Smooth muscle cell of the brain vasculature (primary cell): ENCODE measurements at regions not wholly inside any gene's neighbourhood (a gene's known extent, or its start where the extent isn't known, plus 50 kb on each side); places are given as distances from the start of the nearest gene placed in this dataset.
"Not testable (repeated sequence)": the region's sequence is repeated elsewhere in the genome, so short reads cannot be mapped to it uniquely, and the experiment has no call there.

ENCODE experiments used
- DNase-seq: peaks from one replicate; pipeline ENCODE4 v3.0.0-alpha.2; 2012; ENCODE audit warnings: low read depth, low spot score

DNA sequence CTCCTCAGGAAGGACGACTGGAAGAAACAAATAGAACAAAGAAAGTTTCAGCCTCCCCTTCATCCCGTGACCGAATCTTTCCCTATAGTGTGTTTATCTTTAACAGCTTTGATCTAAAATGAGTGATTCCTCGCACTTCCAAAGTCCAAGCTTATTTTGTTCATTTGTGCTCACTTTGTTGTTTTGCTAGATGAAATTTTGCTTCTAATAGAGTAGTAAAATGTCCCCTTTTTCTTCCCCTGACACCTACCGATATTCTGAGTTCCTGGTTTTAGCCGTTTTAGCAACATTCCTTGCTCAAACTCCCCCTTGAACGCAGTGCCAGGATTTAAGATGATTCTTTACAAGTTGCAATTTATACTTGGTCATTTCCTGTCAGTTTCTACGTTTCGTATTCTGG, 204.2 kb downstream of the FGF9 start:
- no peak for DNase-seq

DNA sequence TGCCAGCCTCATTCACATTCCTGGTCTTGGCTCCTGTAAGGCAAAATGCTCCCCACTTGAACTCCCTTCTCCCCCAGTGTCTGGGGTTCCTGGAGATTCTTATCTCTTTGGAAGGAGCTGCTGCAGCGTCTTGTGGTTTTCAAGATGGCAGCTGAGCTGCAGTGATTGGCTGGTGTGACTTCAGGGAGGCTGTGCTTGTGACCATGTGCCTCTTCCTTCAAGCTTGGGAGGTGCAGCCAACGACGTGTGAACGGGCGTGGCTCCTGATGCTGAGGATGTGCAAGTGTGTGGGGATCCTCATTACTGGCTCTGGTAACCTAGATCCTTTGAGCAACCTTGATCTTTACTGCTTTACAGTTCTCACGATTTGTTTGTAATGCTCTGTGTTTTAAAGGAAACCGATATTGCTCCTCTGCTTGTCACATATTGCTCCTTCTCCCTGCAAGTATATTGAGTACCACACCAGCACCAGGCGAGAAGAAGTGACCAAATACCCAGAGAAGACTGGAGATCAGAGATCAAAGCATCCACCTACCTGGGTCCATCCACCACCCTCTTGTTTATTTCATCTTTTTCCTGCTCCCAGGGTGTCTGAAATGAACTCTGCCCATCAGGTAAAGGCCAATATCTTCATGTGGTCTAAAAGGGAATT, 208.5 kb downstream of the FGF9 start:
- no peak for DNase-seq

DNA sequence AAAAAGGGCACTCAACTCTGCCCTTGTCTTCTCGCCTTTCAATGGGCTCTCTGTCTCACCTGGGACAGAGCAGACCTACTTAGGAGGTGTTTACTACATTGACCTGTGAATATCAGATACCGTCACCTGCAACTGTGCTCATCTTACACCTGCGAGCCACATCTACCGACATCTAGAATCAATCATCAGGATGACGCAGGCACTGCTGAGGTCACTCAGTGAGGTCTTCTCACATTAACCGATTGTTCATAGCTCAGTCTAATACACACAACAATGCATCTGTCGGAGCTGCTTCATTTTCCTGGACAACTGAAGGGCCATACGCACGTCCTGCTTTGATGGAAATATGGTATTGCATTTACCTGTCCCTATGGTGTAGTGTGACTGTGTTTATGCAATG, 211.9 kb downstream of the FGF9 start:
- no peak for DNase-seq

DNA sequence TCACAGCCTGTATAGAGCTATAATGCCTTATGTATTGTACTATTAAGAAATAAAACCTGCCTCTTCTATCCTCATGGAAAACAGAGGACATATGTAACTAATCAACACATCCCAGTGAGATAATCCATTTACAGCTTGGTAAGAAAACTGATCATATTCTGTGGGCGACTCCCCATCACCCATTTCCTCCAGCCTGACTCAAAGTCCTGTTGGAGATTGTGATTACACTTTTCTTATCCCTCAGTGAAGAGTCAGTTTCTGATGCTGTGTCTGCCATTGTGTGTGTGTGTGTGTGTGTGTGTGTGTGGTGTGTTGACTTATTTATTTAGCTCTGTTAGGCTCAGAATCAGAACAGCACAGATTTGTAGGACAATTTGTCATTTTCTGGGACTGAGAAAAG, 212.8 kb downstream of the FGF9 start:
- DNase-seq, result no peak

DNA sequence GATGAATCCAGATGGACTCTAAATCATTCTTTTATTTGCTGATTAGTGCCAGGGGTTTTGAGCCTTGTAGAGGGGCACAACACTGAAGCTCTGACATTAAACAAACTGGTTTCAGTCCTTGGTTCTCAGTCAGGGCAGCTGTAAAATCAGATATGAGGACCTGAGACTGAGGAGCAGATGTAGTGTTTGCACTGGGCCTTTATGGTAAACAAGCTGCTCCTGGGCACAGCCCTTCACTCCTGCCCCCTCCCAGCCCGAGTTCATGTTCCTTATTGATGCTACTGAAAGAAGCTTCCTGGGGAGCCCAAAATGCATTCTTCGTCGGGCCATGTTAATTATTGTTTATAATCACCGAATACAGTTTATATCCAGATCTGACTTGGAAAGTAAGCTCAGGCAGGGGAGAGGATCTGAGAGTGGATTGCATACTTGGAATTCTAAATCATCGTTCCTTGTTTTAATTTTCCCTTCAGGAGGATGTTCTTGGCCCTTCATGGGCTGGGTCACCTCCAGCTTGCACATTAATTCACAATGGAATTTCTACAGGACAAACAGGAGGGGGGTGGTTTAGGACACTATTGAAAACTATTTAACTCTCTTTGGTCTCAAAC, 213.5 kb downstream of the FGF9 start:
- no peak for DNase-seq

DNA sequence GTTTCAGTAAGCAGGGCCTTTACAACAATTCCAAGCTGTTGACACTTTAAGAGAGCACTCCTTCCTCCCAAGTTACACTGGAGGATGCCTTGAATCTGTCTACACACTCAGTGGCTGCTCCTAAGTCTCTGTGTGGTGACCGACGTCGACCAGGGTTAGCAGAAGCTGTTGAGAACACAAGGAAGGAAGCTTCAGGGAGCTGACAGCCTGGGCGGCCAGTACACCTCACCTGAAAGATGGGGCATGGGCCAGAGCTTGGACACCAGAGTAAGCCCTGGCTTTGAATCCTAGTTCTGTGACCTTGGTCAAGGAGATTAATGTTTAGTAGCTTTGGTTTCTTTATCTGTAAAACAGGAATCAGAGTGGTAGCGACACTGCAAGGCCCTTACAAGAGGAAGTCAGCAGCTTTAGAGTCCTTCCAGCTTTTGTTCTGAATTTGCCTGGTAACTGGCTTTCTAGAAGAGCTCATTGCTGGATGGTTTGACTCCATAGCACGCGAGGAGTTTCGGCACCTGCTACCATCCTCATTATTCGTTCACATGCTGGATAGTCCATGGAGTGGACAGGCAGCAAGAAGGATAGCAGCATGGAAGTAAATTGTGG, 214.2 kb downstream of the FGF9 start:
- DNase-seq, result no peak

DNA sequence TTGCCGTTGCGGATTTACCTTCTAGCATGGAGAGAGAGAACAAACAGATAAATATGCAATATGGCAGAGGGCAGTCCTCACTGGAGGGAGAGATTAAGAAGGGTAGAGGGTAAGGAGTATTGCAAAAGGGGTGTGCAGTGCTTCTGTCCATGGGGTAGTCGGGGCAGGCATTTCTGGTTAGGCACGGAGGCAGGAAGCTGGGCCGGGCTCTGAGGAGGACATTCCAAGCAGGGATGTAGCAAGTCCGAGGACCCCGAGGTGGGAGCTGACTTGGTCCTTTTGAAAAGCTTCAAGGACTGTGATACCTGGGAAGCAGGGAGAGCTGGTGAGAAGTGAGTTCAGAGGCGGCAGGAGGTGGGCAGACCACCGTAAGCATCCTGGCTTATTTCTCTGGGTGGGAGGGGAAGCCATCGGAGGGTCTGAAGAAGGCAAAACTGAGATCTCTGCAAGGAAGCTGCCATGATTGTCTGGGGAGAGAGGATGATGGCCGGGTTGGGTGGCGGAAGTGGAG, 214.9 kb downstream of the FGF9 start:
- DNase-seq, result no peak

DNA sequence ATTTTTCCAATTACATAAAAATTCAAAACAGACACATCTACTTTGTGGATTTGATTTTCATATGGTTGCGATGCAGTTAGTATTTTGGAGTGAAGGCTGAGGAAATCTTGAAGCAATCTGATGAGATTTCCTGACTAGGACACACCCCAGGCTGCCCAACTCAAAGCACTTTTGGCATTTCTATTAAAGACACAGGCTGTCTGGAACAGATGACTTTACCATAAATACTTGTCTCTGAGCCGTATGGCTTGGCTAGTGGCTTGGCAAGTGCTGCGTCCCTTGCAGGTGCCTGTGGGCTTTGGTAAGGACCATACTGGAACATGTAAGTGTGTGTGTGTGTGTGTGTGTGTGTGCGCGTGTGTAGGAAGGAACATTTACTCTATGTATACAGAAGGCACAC, 218.8 kb downstream of the FGF9 start:
- DNase-seq, result no peak

DNA sequence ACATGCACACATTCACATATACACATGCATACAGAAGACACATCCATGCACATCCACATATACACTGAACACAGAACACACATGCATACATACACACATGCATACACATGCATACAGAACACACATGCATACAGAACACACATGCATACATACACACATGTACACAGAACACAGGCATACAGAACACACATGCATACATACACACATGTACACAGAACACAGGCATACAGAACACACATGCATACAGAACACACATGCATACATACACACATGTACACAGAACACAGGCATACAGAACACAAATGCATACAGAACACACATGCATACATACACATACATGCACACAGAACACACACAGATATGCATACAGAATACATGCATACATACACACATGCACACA, 219.3 kb downstream of the FGF9 start:
- DNase-seq, result not testable (repeated sequence)

DNA sequence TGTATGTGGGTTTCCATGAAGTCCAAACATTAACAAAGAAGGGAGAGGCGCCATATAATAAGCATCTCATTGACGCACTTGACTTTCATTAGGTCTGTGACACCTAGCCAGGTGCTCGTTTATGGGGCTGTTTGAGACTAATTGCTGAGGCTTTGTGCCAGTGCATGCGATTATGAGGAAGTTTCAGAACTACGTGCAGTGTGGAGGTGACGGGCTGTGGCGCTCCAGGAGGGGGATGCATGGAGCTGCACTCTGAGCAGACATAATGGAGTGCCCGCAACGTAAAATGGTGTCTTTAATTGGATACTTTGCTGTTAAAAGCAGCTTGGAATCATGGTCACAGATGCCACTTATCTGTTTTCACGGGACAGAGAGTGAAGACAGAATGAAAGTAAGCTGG, 223.2 kb downstream of the FGF9 start:
- no peak for DNase-seq

DNA sequence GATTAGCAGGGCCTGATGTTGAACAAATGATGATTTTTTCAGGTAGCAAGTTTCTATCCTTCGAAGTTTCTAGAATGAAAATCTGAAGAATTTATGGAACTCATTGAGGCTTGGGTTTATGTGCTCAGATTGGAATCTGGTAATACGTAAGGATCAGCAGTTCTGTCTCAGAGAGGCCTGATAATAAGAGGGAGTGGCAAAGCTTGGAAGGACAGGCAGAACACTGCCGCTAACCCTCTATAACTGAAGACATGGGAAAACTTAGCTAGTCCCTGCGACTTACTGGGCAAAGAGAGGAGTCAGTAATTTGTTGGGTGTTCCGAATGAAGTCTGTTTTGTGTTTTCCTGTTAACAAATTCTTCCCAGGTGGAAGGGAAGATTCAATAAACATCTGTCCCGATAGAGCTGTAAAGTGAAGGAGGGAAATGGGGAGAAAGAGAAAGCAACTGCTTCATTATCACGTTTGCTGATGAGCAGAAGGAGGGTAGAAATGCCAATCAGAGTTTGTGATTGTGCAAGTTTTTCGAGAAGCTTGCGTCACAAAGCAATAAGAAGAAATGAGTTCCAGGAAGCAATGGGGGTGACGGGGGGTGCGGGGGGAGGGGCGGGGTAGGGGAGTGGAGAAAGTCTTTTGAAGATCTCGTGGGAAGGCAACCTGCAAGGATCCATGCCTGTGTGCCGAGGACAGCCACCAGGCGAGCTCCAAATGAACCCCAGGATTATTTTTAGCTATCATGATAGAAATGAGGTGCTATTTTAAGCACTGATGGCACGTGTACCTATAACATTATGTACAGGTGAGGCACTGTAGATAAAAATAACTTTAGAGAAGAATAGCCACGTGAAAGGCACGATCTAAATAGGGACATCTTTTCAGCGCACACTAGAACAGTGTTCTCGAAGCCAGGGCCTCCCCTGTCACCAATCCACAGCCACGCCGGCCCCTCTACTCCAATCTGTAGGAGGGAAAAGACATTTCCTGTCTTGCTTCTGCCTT, 224.1 kb downstream of the FGF9 start:
- no peak for DNase-seq

DNA sequence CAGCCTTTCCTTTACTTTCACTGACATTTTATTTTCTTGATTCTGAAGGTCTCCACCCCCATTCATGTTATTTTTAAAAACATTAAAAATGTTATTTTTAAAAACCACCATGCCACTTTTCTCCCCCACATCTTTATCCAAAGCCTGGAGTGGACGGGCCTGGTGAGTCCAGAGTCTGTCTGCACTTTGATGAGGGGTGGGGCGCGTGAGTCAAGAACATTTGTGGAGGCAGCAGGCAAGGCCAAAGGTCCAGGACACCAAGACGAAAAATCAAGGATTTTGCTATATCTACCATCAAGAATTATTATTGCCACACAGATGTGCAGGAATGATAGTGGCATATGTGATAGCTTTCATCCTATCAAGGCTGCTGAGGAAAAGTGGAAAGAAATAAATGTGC, 224.9 kb downstream of the FGF9 start:
- no peak for DNase-seq

DNA sequence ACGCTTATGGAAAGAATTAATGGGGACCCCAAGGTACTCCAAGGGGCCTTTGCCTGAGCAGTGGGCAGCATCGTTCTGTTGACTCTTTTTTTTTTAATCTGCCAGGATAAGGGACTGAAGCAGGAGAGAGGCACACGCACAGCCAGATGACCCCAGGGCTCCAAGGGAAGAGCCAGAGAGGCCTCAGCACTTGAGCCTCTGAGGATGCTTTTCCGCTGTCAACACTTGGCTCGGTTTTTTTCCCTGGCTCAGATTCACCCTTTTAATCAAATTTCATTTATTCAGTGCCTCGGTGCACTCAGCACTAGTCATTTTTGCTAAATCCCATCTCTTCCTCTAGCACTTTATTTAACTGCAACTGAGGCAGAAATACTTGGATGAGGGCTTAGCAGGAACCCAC, 226.3 kb downstream of the FGF9 start:
- no peak for DNase-seq

DNA sequence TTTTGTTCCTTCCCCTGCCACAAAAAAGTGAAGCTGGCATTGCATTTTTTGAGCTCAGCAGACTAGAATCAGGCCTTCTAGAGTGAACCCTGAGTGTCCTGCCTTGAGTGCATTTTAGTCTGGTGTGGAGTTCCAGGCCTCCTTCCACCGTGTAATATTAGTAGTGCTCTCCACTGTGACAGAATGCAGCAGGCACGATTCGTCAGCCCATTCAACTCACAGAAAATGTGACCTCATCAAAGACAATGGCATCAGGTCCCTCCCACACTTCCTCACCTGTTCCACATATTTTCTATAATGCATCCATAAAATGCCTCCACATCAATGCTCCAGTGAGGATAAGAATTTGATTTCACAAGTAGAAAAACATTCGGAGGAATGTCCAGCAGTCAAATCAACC, 227.6 kb downstream of the FGF9 start:
- DNase-seq, result no peak

DNA sequence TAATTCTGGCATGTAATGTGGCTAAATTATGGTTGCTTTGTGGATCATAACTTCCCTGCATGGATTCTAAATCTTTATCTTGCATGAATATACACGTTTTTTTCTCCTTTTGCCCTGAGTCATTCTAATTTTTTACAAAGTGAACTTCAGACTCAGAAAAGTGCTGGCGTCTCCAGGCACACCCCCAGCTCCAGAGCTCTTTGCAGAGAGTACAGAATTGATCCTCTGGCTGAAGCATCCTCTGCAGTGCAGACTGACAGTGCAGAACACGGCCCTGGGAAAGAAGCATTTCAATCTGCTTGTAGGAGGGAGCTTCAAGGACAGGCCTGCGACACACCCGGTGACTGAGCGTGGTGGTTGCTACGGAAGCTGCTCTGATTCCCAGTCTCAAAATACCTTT, 228.1 kb downstream of the FGF9 start:
- DNase-seq, result no peak

DNA sequence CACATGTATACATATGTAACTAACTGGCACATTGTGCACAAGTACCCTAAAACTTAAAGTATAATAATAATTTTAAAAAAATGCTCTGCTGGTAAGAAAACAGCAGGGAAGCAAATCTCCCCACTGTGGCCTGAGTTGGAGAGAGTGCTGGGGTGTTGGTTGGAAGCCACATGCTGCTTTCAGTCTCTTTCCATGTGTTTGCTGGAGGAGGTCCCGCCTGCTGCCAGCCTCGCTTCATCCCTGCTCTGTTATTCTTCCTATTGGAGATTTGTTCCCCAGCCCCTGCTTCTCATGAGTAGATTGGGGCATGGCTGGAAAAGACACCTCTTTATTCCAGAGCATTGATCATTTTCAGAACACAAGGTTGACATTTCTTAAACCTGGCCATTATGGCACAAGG, 230.5 kb downstream of the FGF9 start:
- no peak for DNase-seq

DNA sequence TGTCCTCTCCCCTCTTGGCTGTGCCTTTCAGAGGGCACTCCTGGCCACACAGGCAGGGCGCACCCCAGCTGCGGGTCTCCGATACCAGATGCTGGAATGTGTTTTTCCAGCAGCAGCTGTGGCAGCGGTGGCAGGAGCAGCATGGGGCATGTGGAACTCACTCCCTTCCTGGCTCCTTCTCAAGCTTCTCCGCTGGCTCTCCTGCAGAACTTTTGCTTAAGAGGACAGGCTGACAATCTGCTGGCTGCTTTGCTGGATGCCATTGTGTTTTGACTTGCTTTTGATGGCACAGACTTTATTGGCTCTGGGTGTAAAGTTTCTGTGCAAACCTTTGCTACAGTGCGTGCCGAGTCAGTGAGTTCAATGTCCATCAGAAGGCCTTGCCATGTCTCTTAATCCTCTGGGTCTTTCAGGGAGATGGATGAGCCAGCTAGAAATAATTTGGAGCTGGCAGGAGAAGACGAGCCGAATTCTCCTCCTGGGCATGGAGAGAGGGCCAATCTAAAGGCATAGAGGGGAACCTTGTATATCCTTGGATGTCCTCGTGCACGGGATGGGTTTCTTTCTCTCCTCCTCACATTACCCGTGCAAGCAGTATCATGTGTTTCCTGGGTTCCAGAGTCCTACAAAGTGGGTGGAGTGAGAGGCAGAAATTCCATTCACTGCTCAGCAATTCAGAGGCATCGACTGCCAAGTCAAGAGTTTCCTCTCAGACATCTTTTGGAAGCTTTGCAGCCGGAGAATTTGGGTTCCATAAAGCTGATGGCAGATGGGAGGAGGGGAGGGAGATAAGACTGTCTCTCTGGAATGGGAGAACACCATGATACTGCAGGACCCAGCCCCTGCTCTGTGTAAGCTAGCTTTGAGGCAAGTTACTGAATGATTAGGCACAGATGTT, 231.2 kb downstream of the FGF9 start:
- no peak for DNase-seq

DNA sequence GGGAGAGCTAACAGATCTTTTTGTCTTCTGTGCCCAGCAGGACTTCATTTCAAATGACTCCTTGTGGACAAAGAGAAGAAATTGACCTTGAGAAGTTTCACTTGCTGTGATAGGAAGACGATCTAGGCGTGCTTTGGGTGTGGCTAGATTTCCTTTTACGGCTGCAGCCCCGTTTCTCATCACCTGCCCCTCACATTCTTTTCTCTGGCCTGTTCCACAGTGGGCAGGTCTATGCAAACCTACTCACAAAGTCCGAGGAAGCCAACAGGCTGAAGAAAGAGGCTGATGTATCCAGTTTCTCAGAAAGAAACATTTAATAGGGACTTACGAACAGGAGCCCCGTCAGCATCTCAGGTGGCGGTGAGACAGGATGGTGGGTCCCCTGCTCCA, 231.8 kb downstream of the FGF9 start:
- DNase-seq, result no peak

DNA sequence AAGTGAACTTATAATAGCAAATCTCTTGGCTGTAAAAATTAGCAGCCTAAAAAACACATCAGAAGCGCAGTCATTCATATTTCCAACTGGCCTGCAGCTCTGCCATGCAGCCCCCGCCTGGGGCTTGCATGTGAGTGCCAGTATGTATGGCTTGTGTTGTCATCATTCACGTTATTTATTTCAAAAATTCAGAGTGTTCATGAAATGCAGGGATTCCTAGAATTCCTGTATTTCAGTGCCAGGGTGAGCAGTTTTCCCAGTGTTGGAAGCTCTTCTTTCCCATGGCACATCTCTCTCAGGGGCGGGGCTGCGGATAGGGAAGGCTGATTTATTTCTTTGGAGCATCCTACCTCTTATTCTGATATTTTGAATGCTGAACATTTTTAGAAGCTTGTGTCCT, 234.6 kb downstream of the FGF9 start:
- DNase-seq, result no peak

DNA sequence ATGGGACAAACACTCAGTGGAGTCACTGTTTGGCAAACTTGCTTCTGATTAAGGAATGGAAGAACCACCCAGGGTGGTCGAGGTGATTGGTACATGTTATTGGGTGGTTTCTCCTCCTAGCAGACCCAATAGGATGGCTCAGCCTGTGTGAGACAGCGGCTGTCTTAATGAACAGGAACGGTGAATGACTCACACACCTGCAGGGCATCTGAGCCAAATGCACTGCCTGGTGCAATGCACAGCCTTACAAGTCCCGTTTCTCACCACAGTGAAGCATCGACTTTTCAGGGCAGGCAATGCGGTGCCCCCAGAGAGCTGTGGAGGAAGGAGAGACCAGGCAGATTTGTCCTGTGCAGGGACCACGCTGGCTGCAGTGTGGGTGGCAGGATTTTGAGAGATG, 238.5 kb downstream of the FGF9 start:
- DNase-seq, result no peak

DNA sequence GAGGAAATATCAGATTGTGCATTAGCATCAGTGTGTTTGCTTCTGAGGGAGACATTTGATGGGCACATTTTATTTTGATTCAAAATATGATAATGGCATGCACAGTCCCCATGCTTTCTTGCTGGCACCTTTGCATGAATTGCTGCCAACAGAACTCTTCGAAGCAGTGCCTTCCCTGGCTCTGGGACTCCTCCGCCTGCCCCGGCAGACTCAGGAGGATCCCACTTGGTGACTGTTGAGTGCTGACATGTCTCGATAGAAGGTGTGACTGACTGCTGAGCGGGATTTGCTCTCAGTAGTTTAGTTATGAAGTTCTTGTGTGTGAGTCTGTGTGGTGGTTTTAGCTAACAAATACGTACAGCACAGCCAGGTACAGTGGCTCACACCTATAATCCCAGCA, 239.7 kb downstream of the FGF9 start:
- no peak for DNase-seq
